ENCODE measurements at regions not wholly inside any gene's neighbourhood (a gene's known extent, or its start where the extent isn't known, plus 50 kb on each side); places are given as distances from the start of the nearest gene placed in this dataset.
"Not testable (repeated sequence)": the region's sequence is repeated elsewhere in the genome, so short reads cannot be mapped to it uniquely, and the experiment has no call there.

DNA sequence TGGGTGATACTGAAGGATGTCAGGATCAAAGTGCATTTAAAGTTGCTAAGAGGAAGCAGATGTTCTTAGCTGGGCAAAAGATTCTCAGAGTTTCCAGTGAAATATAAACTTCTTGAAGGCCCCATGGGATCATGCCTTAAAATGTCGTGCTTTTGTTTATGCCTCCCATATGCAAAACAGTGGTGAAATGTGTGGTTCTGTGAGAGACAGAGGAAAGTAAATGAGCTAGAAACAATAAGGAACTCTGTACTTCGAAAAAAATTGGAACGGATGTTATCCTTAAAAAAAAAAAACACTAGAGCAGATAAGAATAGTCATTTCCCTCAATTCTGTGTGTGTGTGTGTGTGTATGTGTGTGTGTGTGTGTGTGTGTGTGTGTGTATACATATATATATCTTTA, 497.0 kb upstream of the TBL1XR1 start:
- no peak for ATAC-seq
- DNase-seq, result no peak
- no peaks in the 10 kb centered on the region for H3K4me1 Mint-ChIP-seq
- H3K9me3 ChIP-seq (ENCODE audit: control insufficient read depth, low read length, poor library complexity, severe bottlenecking), result no peaks in the 10 kb centered on the region
- H3K27me3 Mint-ChIP-seq, result peaks cover 4% of the 10 kb centered on the region
- H3K27ac Mint-ChIP-seq, result no peak overlapping the region
- H3K4me3 Mint-ChIP-seq, result no peak overlapping the region
- no peaks in the 10 kb centered on the region for H3K36me3 Mint-ChIP-seq (ENCODE audit: low read depth)

DNA sequence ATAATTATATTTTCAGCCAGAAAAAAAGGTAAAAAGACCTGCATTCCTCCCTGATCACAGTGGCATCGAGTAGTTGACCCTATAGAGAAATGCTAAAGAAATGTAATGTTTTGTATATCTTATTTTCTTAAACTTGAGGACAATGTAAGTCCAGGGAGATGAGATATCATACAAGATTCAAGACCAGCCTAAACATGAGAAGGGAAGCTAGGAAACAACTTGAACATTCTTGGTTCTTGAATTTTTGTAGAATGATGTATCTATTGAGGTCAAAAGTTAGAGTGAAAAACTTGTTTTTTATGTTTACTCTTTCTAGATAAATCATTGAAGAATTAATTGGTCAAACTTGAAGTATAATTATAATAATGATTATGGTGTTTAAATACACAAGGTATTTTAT, 497.7 kb upstream of the TBL1XR1 start:
- Mint-ChIP-seq H3K4me1 (no peaks in the 10 kb centered on the region), H3K4me3 (no peak overlapping the region), H3K27ac (no peak overlapping the region), H3K27me3 (peaks cover 4% of the 10 kb centered on the region), H3K36me3 (ENCODE audit: low read depth) (no peaks in the 10 kb centered on the region)
- DNase-seq (no peak), ATAC-seq (no peak)
- no peaks in the 10 kb centered on the region for H3K9me3 ChIP-seq (ENCODE audit: control insufficient read depth, low read length, poor library complexity, severe bottlenecking)

DNA sequence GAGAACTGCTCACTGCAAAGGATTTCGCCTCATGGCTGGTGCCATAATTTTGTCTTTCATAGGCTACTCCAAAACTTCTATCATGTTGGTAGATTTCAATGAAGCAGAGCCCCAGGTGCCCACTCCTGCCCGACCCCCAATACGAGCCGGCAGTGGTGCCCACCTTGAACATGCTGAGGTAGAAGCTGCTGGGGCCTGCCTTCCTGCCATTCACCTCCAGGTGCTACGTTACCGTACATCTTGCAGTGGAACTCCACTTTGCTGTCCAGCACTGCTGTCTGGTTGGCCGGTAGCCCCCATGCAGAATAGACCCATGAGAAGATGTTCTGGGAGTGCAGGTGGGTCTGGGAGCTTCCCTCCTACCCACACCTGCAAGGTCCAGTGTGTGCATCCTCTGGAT, 502.8 kb upstream of the TBL1XR1 start:
- no peak overlapping the region for H3K4me3 Mint-ChIP-seq
- ATAC-seq, result no peak
- H3K4me1 Mint-ChIP-seq, result no peaks in the 10 kb centered on the region

DNA sequence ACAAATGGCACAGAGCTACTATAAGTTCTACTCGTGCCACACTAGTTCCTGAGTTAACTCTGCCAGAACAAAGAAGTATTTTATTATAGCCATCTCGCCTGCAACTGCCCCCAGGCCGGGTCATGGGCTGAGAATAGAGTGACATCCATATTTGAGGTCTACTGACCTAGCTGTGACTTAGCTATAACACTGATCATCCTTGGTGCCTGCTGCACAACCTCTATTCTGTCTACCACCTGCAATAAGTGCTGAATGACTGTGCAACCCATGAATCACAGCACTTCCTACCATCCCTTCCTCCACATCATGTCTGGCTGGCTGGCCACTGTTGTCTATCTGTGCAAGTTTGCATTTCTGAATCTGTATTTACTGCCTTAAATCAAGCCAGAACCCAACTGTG, 506.5 kb upstream of the TBL1XR1 start:
- ATAC-seq, result no peak
- Mint-ChIP-seq H3K27ac (peak overlapping the region; percentile 44), H3K4me1 (no peaks in the 10 kb centered on the region), H3K27me3 (no peaks in the 10 kb centered on the region), H3K36me3 (ENCODE audit: low read depth) (no peaks in the 10 kb centered on the region), H3K4me3 (no peak overlapping the region)
- H3K9me3 ChIP-seq (ENCODE audit: control insufficient read depth, low read length, poor library complexity, severe bottlenecking), result no peaks in the 10 kb centered on the region
- DNase-seq, result no peak

More for the DNA sequence above, 502.8 kb upstream of the TBL1XR1 start:
- Mint-ChIP-seq H3K27ac (no peak overlapping the region), H3K27me3 (no peaks in the 10 kb centered on the region), H3K36me3 (ENCODE audit: low read depth) (no peaks in the 10 kb centered on the region)
- no peak for DNase-seq
- H3K9me3 ChIP-seq (ENCODE audit: control insufficient read depth, low read length, poor library complexity, severe bottlenecking), result no peaks in the 10 kb centered on the region

DNA sequence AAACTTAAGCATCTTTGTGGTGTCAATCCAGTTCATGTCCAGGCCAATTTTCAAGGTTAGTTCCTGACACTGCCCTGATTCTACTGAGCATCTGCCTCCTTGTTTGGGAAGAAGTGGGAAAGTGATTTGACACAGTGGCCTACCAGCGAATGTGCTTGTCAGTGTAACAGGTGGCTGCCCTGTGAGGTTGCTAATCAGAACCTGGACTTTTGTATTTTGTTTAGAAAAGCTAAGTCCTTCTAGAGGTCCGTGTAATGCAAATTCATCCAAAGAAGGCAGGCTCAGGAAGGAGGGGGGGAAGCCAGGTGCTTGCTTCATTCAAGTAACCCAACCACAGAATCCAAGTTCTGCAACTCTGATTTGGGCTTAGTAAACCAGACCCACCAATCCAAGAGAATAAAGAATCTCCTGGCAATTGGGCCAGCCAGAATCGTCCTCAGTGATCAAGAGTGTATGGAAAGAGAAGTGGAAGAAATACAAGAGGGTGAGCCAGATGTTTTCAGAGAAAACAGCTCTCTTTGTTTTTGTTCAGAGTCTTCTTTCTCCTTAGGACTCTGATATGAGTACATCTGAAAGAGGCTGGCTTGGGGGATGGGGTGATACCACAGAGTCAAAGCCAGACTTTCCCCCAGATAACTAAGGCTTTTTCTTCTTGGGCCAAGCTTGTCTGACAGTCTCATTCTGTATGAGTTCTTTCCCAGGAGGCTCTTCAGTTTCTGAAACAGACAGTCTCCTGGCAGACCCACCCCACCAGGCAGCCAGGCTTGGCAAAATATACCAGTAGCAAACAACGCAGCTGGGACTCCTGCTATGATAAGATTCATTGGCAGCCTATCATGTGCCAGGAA, 508.9 kb upstream of the TBL1XR1 start:
- no peak for ATAC-seq
- no peaks in the 10 kb centered on the region for H3K36me3 Mint-ChIP-seq (ENCODE audit: low read depth)

DNA sequence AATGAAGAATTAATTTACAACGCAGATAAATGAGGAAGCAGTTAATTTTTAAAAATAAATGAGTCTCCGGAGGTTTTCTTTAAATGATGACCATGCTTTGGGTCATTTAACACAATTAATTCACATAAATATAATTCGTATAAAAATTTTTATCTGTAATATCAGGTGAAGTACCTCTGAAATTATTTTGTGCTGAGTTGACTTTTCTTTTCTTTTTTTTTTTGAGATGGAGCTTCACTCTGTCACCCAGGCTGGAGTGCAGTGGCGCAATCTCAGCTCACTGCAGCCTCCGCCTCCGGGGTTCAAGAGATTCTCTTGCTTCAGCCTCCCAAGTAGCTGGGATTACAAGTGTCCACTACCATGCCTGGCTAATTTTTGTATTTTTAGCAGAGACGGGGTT, 512.2 kb upstream of the TBL1XR1 start:
- H3K4me1 Mint-ChIP-seq; H3K36me3 Mint-ChIP-seq (ENCODE audit: low read depth): not testable (repeated sequence)

More for the DNA sequence above, 508.9 kb upstream of the TBL1XR1 start:
- Mint-ChIP-seq H3K4me1 (no peaks in the 10 kb centered on the region), H3K27me3 (no peaks in the 10 kb centered on the region), H3K4me3 (no peak overlapping the region), H3K27ac (no peak overlapping the region)
- H3K9me3 ChIP-seq (ENCODE audit: control insufficient read depth, low read length, poor library complexity, severe bottlenecking), result no peaks in the 10 kb centered on the region
- no peak for DNase-seq

DNA sequence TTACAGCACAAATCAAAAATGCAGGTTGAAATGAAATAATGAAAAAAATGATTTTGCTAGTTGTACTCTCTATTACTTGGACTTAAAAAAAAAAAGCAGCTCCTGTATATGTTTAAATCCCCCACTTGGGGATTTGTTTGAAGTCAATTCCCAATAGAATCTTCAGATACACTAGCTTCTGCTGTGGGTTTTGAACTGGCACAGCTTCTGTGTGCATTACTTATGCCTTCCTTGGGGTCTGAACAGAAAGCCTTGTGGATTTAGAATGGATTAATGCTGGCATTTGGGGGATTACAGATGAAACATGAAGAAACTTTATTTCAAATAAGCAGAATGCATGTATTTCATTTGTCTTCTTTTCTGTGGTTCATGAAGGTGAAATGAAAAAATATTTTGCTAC, 513.2 kb upstream of the TBL1XR1 start:
- no peaks in the 10 kb centered on the region for H3K27me3 Mint-ChIP-seq
- DNase-seq (no peak), ATAC-seq (no peak)
- no peaks in the 10 kb centered on the region for H3K36me3 Mint-ChIP-seq (ENCODE audit: low read depth)
- H3K4me3 Mint-ChIP-seq, result no peak overlapping the region
- H3K4me1 Mint-ChIP-seq, result no peaks in the 10 kb centered on the region
- no peak overlapping the region for H3K27ac Mint-ChIP-seq
- H3K9me3 ChIP-seq (ENCODE audit: control insufficient read depth, low read length, poor library complexity, severe bottlenecking), result no peaks in the 10 kb centered on the region

More for the DNA sequence above, 512.2 kb upstream of the TBL1XR1 start:
- H3K27ac Mint-ChIP-seq; ATAC-seq; H3K27me3 Mint-ChIP-seq; H3K4me3 Mint-ChIP-seq; H3K9me3 ChIP-seq (ENCODE audit: control insufficient read depth, low read length, poor library complexity, severe bottlenecking); DNase-seq: not testable (repeated sequence)

DNA sequence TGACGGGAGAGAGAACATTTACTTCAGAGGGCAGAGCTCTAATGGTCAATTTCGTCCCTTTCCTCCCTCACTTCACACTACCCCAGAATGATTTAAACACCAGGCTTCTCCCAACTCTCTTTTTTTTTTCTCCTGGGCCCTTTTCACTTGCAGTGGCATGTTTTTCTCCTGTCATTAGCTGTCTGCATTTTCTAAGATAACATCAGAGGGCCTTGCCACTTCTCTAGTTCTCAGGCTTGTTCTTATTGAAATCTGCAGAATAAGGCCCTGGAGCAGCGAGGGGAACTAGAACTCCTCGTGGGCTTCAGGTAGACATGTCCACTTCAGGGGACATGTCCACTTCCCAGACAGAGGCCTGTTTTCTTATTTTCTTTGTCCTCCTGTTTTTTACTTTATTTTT, 514.4 kb upstream of the TBL1XR1 start:
- Mint-ChIP-seq H3K27ac (peak overlapping the region; percentile 34), H3K36me3 (ENCODE audit: low read depth) (peaks cover 3% of the 10 kb centered on the region), H3K27me3 (no peaks in the 10 kb centered on the region), H3K4me3 (no peak overlapping the region), H3K4me1 (no peaks in the 10 kb centered on the region)
- DNase-seq (no peak), ATAC-seq (no peak)
- H3K9me3 ChIP-seq (ENCODE audit: control insufficient read depth, low read length, poor library complexity, severe bottlenecking), result no peaks in the 10 kb centered on the region

DNA sequence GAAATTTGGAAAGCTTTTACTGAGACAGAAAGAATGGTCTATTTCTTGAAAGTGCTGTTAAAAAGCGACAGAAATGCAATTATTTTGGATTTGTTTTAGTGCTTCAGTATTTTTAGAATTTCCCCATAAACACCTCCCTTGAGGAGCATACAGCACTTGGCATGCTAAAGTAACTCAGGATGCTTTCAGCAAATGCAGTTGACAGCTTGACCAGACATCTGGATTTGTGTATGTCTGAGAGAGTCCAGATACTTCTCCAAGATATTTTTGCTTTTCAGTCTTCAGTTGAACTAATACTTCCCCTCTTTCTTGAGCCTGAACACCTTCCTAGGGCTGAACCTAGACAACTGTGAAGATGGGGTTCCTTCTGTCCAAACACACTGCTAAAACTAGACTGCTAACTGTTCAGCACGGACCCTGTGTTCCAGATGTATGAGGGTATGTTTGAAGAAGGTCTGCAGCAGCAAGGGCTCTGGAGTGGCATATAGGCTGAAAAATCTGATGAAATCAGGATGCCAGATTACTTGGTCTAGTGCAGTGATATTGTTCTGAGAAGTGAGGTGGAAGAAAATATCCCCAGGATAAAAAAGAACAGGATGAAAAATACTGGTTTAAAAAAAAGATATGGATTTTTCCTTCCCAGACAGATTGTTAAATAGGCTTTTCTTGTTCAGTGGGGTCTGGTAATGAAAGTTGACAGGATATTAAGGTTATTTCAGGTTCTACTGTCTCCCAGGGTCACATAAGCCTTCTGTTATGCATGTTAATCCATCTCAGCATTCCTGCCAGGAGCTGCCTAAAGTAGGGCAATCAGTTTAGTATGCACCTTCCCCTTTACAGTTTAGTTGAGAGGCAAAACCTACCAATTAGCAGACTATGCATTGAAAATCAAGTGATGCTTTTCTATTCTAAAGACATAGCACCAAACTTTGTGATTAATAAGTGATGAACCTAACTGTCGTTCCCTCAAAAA, 516.9 kb upstream of the TBL1XR1 start:
- Mint-ChIP-seq H3K4me1 (no peaks in the 10 kb centered on the region), H3K27me3 (no peaks in the 10 kb centered on the region), H3K36me3 (ENCODE audit: low read depth) (peaks cover 3% of the 10 kb centered on the region), H3K4me3 (no peak overlapping the region), H3K27ac (no peak overlapping the region)
- ATAC-seq (no peak), DNase-seq (no peak)
- no peaks in the 10 kb centered on the region for H3K9me3 ChIP-seq (ENCODE audit: control insufficient read depth, low read length, poor library complexity, severe bottlenecking)

DNA sequence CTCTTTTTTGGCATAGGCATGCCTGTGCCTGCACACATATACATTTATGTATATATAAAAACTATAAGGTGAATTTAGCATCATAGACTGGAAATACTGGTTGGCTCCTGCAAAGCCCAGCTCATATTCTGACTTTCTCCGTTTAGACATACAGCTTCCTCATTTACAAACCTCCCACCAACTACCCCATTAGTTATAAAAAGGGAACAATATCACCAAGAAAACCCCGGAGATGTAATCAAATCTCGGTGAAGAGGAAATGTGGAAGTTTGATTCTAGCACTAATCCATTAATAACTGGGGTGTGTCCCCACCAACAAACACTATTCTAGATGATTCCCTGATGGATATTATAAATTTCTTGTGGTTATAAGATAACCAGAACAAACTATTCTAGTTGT, 517.7 kb upstream of the TBL1XR1 start:
- Mint-ChIP-seq H3K36me3 (ENCODE audit: low read depth) (peaks cover 3% of the 10 kb centered on the region), H3K27ac (no peak overlapping the region), H3K4me3 (no peak overlapping the region), H3K27me3 (no peaks in the 10 kb centered on the region), H3K4me1 (no peaks in the 10 kb centered on the region)
- no peaks in the 10 kb centered on the region for H3K9me3 ChIP-seq (ENCODE audit: control insufficient read depth, low read length, poor library complexity, severe bottlenecking)
- DNase-seq, result no peak
- no peak for ATAC-seq

DNA sequence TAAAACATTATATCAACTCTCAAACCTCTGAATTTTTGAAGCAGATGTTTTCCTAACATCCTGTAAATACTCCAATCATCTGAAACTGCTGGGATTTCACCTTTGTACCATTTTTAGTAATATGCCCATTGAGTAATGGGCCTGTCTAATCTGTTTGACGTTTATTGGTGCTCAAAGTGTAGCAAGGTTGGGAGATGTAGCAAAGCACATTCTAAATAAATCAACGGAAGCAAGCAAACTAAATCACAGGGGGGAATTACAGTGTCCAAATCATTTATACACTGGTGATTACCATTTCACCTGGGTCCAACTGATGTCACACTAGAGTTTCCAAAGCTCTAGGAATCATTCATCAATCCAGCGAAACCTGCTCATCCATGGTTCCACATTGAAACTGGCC, 518.7 kb upstream of the TBL1XR1 start:
- no peaks in the 10 kb centered on the region for H3K9me3 ChIP-seq (ENCODE audit: control insufficient read depth, low read length, poor library complexity, severe bottlenecking)
- ATAC-seq (no peak), DNase-seq (no peak)
- Mint-ChIP-seq H3K4me1 (no peaks in the 10 kb centered on the region), H3K4me3 (no peak overlapping the region), H3K27ac (no peak overlapping the region), H3K27me3 (no peaks in the 10 kb centered on the region), H3K36me3 (ENCODE audit: low read depth) (peaks cover 3% of the 10 kb centered on the region)

DNA sequence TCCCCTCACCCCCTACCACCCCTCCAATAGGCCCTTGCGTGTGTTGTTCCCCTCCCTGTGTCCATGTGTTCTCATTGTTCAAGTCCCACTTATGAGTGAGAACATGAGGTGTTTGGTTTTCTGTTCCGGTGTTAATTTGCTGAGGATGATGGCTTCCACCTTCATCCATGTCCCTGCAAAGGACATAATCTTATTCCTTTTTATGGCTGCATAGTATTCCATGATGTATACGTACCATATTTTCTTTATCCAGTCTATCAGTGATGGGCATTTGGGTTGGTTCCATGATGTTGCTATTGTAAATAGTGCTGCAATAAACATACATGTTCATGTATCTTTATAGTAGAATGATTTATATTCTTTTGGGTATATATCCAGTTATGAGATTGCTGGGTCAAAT, 523.6 kb upstream of the TBL1XR1 start:
- H3K4me1 Mint-ChIP-seq; ATAC-seq; H3K27me3 Mint-ChIP-seq; H3K4me3 Mint-ChIP-seq; H3K36me3 Mint-ChIP-seq (ENCODE audit: low read depth); H3K9me3 ChIP-seq (ENCODE audit: control insufficient read depth, low read length, poor library complexity, severe bottlenecking); H3K27ac Mint-ChIP-seq; DNase-seq: not testable (repeated sequence)

DNA sequence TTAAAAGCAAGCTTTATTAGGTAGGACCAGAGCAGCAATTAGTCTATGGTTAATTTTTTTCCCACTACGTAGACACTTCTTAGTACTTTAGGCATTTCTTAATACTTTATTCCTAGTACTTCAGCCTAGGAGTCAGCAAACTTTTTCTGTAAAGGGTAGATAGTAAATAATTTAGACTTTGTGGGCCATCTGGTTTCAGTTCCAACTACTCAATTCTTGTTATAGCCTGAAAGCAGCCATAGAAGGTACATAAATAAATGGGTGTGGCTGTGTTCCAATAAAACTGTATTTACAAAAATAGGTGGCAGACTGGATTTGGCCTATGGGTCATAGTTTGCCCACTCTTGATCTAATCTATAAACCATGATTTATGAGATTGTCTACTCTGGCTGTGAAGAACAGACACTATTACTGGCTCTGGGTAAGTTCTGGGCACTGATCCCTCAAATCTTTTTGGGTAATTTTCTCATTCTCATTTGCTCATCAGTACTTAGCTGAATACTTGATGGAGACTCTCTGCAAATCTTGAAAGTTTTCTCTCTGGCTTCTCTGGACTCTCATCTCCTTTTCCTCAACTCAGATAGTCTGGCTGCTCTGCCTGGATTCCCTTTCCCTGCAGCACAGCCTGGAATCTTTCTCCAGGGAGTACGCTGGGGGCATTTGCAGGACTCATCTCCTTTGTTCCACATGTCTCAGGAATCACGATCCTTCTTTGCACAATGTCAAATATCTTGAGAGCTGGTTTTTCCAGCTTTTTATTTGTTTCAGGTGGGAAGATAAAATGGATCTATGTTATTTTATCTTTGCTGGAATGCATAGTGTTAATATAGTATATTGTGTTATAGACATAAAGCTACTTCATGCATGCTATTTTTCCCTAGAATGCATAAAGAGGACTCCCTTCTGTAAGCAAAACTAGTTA, 524.8 kb upstream of the TBL1XR1 start:
- Mint-ChIP-seq H3K4me1 (peaks cover 4% of the 10 kb centered on the region), H3K36me3 (ENCODE audit: low read depth) (peaks cover 2% of the 10 kb centered on the region), H3K27me3 (no peaks in the 10 kb centered on the region), H3K4me3 (no peak overlapping the region), H3K27ac (no peak overlapping the region)
- DNase-seq (no peak), ATAC-seq (no peak)
- no peaks in the 10 kb centered on the region for H3K9me3 ChIP-seq (ENCODE audit: control insufficient read depth, low read length, poor library complexity, severe bottlenecking)
